ENCODE measurements at regions not wholly inside any gene's neighbourhood (a gene's known extent, or its start where the extent isn't known, plus 50 kb on each side); places are given as distances from the start of the nearest gene placed in this dataset.

GRCh38 chr20:39857835-39858234 is 831.2 kb downstream of the MAFB start:
- TF ChIP-seq CTCF (IDR thresholded peaks at IDR 0.05) = no peak
- ATAC-seq (no peak), DNase-seq (no peak)
- Mint-ChIP-seq H3K27me3 (peaks cover 4% of the 10 kb centered on the region), H3K27ac (no peak overlapping the region), H3K4me3 (no peak overlapping the region), H3K4me1 (ENCODE audit: low read depth) (no peaks in the 10 kb centered on the region), H3K36me3 (ENCODE audit: low read depth) (no peaks in the 10 kb centered on the region), H3K9me3 (no peaks in the 10 kb centered on the region)
- ChIA-PET CTCF (no interaction called here), POLR2A (no interaction called here)
- intact Hi-C loops (cut with micrococcal nuclease) = no loop called here

GRCh38 chr20:39857187-39857586 is 831.8 kb downstream of the MAFB start:
- POLR2A ChIA-PET = no interaction called here

GRCh38 chr20:39855799-39856198 is 833.2 kb downstream of the MAFB start:
- ATAC-seq (no peak), DNase-seq (no peak)
- TF ChIP-seq CTCF (IDR thresholded peaks at IDR 0.05) = no peak
- H3K4me1 Mint-ChIP-seq (ENCODE audit: low read depth) = no peaks in the 10 kb centered on the region
- intact Hi-C loops (cut with micrococcal nuclease) = no loop called here
- CTCF ChIA-PET = no interaction called here
- H3K9me3 Mint-ChIP-seq = no peaks in the 10 kb centered on the region
- peaks cover 4% of the 10 kb centered on the region for H3K27me3 Mint-ChIP-seq
- H3K27ac Mint-ChIP-seq = no peak overlapping the region
- no peak overlapping the region for H3K4me3 Mint-ChIP-seq
- POLR2A ChIA-PET = no interaction called here
- H3K36me3 Mint-ChIP-seq (ENCODE audit: low read depth) = no peaks in the 10 kb centered on the region

More at GRCh38 chr20:39857187-39857586, 831.8 kb downstream of the MAFB start:
- Mint-ChIP-seq H3K4me1 (ENCODE audit: low read depth) (no peaks in the 10 kb centered on the region), H3K27ac (no peak overlapping the region), H3K4me3 (no peak overlapping the region), H3K36me3 (ENCODE audit: low read depth) (no peaks in the 10 kb centered on the region), H3K27me3 (peaks cover 4% of the 10 kb centered on the region), H3K9me3 (no peaks in the 10 kb centered on the region)
- CTCF ChIA-PET = interaction anchor here (0.8 kb wide), 1 partner anchor 17 kb away, joined by 3 read pairs; no protein-coding TSS in a partner anchor
- intact Hi-C loops (cut with micrococcal nuclease) = no loop called here
- DNase-seq (no peak), ATAC-seq (no peak)
- no peak for TF ChIP-seq CTCF (IDR thresholded peaks at IDR 0.05)

- no peaks in the 10 kb centered on the region for H3K9me3 Mint-ChIP-seq
- no peak overlapping the region for H3K27ac Mint-ChIP-seq
- H3K4me3 Mint-ChIP-seq = no peak overlapping the region
- H3K36me3 Mint-ChIP-seq (ENCODE audit: low read depth) = no peaks in the 10 kb centered on the region
- POLR2A ChIA-PET = no interaction called here
- CTCF ChIA-PET = no interaction called here
- ATAC-seq (no peak), DNase-seq (no peak)
- peaks cover 4% of the 10 kb centered on the region for H3K27me3 Mint-ChIP-seq
- H3K4me1 Mint-ChIP-seq (ENCODE audit: low read depth) = no peaks in the 10 kb centered on the region
- intact Hi-C loops (cut with micrococcal nuclease) = no loop called here
- no peak for TF ChIP-seq CTCF (IDR thresholded peaks at IDR 0.05)
Measured at GRCh38 chr20:39855056-39855455, 834.0 kb downstream of the MAFB start.

GRCh38 chr20:39853636-39854035 is 835.4 kb downstream of the MAFB start:
- intact Hi-C loops (cut with micrococcal nuclease) = no loop called here
- Mint-ChIP-seq H3K27ac (no peak overlapping the region), H3K4me3 (no peak overlapping the region), H3K9me3 (no peaks in the 10 kb centered on the region), H3K36me3 (ENCODE audit: low read depth) (no peaks in the 10 kb centered on the region), H3K4me1 (ENCODE audit: low read depth) (no peaks in the 10 kb centered on the region), H3K27me3 (peaks cover 4% of the 10 kb centered on the region)
- ATAC-seq (no peak), DNase-seq (no peak)
- ChIA-PET CTCF (no interaction called here), POLR2A (interaction anchor here (0.6 kb wide), 1 partner anchor 168 kb away, joined by 3 read pairs; no protein-coding TSS in a partner anchor)
- no peak for TF ChIP-seq CTCF (IDR thresholded peaks at IDR 0.05)

All from activated CD8-positive, alpha-beta T cell treated with anti-CD3 and anti-CD28 coated beads for 36 hours (primary cell).